ENCODE measurements at regions not wholly inside any gene's neighbourhood (a gene's known extent, or its start where the extent isn't known, plus 50 kb on each side); places are given as distances from the start of the nearest gene placed in this dataset.
"Not testable (repeated sequence)": the region's sequence is repeated elsewhere in the genome, so short reads cannot be mapped to it uniquely, and the experiment has no call there.

- no peak overlapping the region for H3K27ac Mint-ChIP-seq
- ATAC-seq (replicated peaks in 1 of 2) (no peak), DNase-seq (no peak)
- no peak overlapping the region for H3K4me3 Mint-ChIP-seq
- peaks cover 47% of the 10 kb centered on the region for H3K4me1 Mint-ChIP-seq (ENCODE audit: low read depth)
- peaks cover 5 to 11% of the 10 kb centered on the region in 2 donors for H3K9me3 Mint-ChIP-seq
- peaks cover 14% of the 10 kb centered on the region for H3K27me3 Mint-ChIP-seq (ENCODE audit: low read depth)
- peaks cover 11 to 12% of the 10 kb centered on the region in 2 donors for H3K36me3 Mint-ChIP-seq (ENCODE audit: insufficient read depth in 2 of 2)
These were observed 292.7 kb upstream of the PROK2 start for GRCh38 chr3:72077473-72078259.

- Mint-ChIP-seq H3K27me3 (ENCODE audit: low read depth) (peaks cover 14% of the 10 kb centered on the region), H3K36me3 (ENCODE audit: insufficient read depth in 2 of 2) (peaks cover 11 to 12% of the 10 kb centered on the region in 2 donors), H3K4me1 (ENCODE audit: low read depth) (peaks cover 38% of the 10 kb centered on the region), H3K9me3 (peaks cover 5 to 11% of the 10 kb centered on the region in 2 donors)
- not testable (repeated sequence) for DNase-seq; H3K4me3 Mint-ChIP-seq; ATAC-seq (replicated peaks in 1 of 2); H3K27ac Mint-ChIP-seq
These were observed 290.9 kb upstream of the PROK2 start for GRCh38 chr3:72075848-72076247.

- Mint-ChIP-seq H3K9me3 (peaks cover 5 to 10% of the 10 kb centered on the region in 2 donors), H3K4me3 (no peak overlapping the region), H3K36me3 (ENCODE audit: insufficient read depth in 2 of 2) (peaks cover 8 to 10% of the 10 kb centered on the region in 2 donors), H3K27me3 (ENCODE audit: low read depth) (peaks cover 19% of the 10 kb centered on the region), H3K4me1 (ENCODE audit: low read depth) (no peaks in the 10 kb centered on the region), H3K27ac (no peak overlapping the region)
- no peak for ATAC-seq (replicated peaks in 1 of 2)
- DNase-seq: no peak
These were observed 286.7 kb upstream of the PROK2 start for GRCh38 chr3:72071624-72072023.

DNA sequence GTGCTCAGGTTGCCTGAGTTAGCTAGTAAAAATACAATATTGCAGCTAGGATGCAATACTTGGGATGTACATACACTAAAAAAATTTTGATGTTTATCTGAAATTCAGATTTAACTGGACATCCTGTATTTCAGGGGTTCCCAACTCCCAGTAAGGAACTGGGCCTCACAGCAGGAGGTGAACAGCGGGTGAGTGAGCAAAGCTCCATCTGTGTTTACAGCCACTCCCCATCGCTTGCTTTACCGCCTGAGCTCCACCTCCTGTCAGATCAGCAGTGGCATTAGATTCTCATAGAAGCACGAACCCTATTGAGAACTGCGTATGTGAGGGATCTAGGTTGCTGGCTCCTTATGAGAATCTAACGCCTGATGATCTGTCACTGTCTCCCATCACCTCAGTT is 285.1 kb upstream of the PROK2 start:
- no peak overlapping the region for H3K4me3 Mint-ChIP-seq
- ATAC-seq (replicated peaks in 1 of 2): no peak

DNA sequence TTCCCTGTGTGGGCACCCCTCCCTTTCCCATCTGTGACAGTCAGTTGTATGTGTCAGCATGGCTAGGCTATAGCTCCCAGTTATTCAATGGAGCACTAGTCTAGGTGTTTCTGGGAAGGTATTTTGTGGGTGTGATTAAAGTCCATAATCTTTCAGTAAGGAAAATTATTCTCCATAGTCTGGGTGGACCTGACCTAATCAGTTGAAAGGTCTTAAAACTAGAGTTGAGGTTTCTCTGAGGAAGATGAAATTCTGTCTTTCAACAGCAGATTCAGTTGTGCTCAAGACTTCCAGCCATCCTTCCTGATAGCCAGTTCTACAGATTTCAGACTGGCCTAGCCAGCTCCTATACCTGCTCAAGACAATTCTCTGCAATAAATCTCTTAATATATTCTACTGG is 284.6 kb upstream of the PROK2 start:
- no peaks in the 10 kb centered on the region for H3K36me3 Mint-ChIP-seq (ENCODE audit: insufficient read depth in 2 of 2)
- peaks cover 6% of the 10 kb centered on the region for H3K4me1 Mint-ChIP-seq (ENCODE audit: low read depth)
- H3K9me3 Mint-ChIP-seq: no peaks in the 10 kb centered on the region
- peaks cover 26% of the 10 kb centered on the region for H3K27me3 Mint-ChIP-seq (ENCODE audit: low read depth)
- ATAC-seq (replicated peaks in 1 of 2): no peak
- no peak overlapping the region for H3K27ac Mint-ChIP-seq
- H3K4me3 Mint-ChIP-seq: no peak overlapping the region
- no peak for DNase-seq

More for the DNA sequence above, 285.1 kb upstream of the PROK2 start:
- Mint-ChIP-seq H3K27me3 (ENCODE audit: low read depth) (peaks cover 26% of the 10 kb centered on the region), H3K27ac (no peak overlapping the region), H3K9me3 (peaks cover 0 to under 1% of the 10 kb centered on the region in 2 donors), H3K4me1 (ENCODE audit: low read depth) (peaks cover 6% of the 10 kb centered on the region), H3K36me3 (ENCODE audit: insufficient read depth in 2 of 2) (peaks cover 1 to 2% of the 10 kb centered on the region in 2 donors)
- no peak for DNase-seq

DNA sequence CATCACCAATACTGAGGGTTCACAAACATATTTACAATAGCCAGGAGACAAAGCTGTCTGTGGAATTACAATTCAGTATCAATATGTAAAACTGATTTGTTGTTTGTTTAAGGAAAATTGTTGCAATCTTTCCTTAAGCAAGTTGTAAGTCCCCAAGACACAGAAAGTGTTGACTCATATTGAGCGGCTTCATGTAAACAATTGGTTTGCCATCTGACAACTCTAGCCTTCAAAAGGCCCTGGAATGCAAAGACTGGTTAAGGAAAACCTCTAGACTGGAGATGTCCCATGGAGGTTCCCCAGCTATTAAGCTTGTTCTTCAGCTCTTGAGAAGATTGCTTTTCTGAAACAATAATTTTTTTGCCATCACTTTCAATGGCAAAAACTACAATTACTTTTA is 283.7 kb upstream of the PROK2 start:
- Mint-ChIP-seq H3K4me3 (no peak overlapping the region), H3K4me1 (ENCODE audit: low read depth) (peaks cover 6% of the 10 kb centered on the region), H3K27me3 (ENCODE audit: low read depth) (peaks cover 26% of the 10 kb centered on the region), H3K9me3 (peaks cover 4 to 5% of the 10 kb centered on the region in 2 donors), H3K36me3 (ENCODE audit: insufficient read depth in 2 of 2) (peaks cover 0 to 4% of the 10 kb centered on the region in 2 donors), H3K27ac (no peak overlapping the region)
- DNase-seq (no peak), ATAC-seq (replicated peaks in 1 of 2) (no peak)

DNA sequence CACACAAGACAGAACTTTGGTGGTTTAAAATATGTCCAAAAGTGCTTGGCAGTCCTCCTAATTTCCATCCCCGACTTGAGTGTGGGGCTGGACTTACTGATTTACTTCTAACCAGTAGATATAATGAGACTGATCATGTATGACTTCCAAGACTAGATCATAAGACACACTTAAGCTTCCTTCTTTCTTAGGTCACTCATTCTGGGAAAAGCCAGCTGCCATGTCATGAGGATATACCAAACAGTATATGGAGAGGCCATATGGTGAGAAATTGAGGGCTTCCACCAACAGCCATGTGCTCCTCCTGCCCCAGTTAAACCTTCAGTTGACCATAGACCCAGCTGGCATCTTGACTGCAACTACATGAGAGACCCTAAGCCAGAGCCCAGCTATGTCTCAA is 282.8 kb upstream of the PROK2 start:
- Mint-ChIP-seq H3K27ac (no peak overlapping the region), H3K4me1 (ENCODE audit: low read depth) (peaks cover 6% of the 10 kb centered on the region), H3K4me3 (no peak overlapping the region), H3K27me3 (ENCODE audit: low read depth) (peaks cover 26% of the 10 kb centered on the region), H3K9me3 (peaks cover 4 to 5% of the 10 kb centered on the region in 2 donors), H3K36me3 (ENCODE audit: insufficient read depth in 2 of 2) (peaks cover 0 to 4% of the 10 kb centered on the region in 2 donors)
- no peak for DNase-seq
- ATAC-seq (replicated peaks in 1 of 2): no peak

GRCh38 chr3:72065872-72066641 is 281.1 kb upstream of the PROK2 start:
- no peak for ATAC-seq (replicated peaks in 1 of 2)
- Mint-ChIP-seq H3K4me1 (ENCODE audit: low read depth) (peaks cover 6% of the 10 kb centered on the region), H3K36me3 (ENCODE audit: insufficient read depth in 2 of 2) (peaks cover 2 to 6% of the 10 kb centered on the region in 2 donors), H3K27me3 (ENCODE audit: low read depth) (peaks cover 26% of the 10 kb centered on the region), H3K27ac (no peak overlapping the region), H3K4me3 (no peak overlapping the region), H3K9me3 (peaks cover 4 to 8% of the 10 kb centered on the region in 2 donors)
- DNase-seq: no peak

DNA sequence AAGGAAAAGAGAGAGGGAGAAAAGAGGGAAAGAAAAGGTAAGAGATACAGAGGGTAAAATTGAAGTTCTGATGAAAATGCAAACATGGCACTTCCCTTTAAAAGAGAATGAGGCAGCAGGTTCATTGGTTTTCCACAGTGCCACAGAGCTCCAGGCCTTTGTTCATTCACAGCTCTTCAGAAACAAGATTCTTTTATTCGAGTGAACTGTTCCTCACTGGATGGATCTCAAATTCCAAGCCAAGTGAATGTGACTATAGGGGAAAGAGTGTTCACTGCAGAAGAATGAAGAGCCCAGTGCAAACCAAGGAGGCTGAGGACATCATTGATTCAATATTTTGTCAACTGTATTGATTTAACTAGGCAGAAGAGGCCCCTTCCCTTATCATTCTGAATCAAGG is 280.3 kb upstream of the PROK2 start:
- ATAC-seq (replicated peaks in 1 of 2) (no peak), DNase-seq (no peak)
- H3K27ac Mint-ChIP-seq: no peak overlapping the region
- peaks cover 9% of the 10 kb centered on the region for H3K4me1 Mint-ChIP-seq (ENCODE audit: low read depth)
- H3K9me3 Mint-ChIP-seq: peaks cover 7 to 8% of the 10 kb centered on the region in 2 donors
- H3K27me3 Mint-ChIP-seq (ENCODE audit: low read depth): peaks cover 26% of the 10 kb centered on the region
- H3K4me3 Mint-ChIP-seq: no peak overlapping the region
- H3K36me3 Mint-ChIP-seq (ENCODE audit: insufficient read depth in 2 of 2): peaks cover 2 to 6% of the 10 kb centered on the region in 2 donors

- H3K27me3 Mint-ChIP-seq (ENCODE audit: low read depth): peaks cover 26% of the 10 kb centered on the region
- H3K27ac Mint-ChIP-seq; H3K4me3 Mint-ChIP-seq; ATAC-seq (replicated peaks in 1 of 2); DNase-seq; H3K9me3 Mint-ChIP-seq; H3K36me3 Mint-ChIP-seq (ENCODE audit: insufficient read depth in 2 of 2): not testable (repeated sequence)
- peaks cover 11% of the 10 kb centered on the region for H3K4me1 Mint-ChIP-seq (ENCODE audit: low read depth)
These were observed 279.8 kb upstream of the PROK2 start for GRCh38 chr3:72064727-72065126.

DNA sequence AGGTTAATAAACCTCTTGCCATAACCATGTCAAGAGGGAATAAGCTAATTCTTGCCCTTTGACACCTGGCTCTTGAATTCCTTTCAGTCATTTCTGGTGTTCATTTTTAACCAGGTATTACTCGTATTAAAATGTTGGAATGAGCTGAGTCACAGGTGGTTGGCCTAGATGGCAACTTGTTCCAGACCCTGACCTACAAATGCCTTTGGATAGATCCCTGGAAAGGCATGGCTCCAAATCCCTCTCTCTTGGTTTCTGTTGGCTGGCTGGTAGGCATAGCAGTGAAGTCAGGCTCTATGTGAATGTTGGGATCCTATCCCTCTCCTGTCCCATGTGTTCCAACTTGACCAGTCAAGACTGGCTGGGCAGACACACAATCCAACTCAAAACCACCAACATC is 277.1 kb upstream of the PROK2 start:
- Mint-ChIP-seq H3K4me1 (ENCODE audit: low read depth) (peaks cover 11% of the 10 kb centered on the region), H3K27me3 (ENCODE audit: low read depth) (peaks cover 11% of the 10 kb centered on the region), H3K36me3 (ENCODE audit: insufficient read depth in 2 of 2) (peaks cover 2 to 6% of the 10 kb centered on the region in 2 donors), H3K27ac (no peak overlapping the region), H3K4me3 (no peak overlapping the region), H3K9me3 (peaks cover 7 to 8% of the 10 kb centered on the region in 2 donors)
- no peak for DNase-seq
- no peak for ATAC-seq (replicated peaks in 1 of 2)

DNA sequence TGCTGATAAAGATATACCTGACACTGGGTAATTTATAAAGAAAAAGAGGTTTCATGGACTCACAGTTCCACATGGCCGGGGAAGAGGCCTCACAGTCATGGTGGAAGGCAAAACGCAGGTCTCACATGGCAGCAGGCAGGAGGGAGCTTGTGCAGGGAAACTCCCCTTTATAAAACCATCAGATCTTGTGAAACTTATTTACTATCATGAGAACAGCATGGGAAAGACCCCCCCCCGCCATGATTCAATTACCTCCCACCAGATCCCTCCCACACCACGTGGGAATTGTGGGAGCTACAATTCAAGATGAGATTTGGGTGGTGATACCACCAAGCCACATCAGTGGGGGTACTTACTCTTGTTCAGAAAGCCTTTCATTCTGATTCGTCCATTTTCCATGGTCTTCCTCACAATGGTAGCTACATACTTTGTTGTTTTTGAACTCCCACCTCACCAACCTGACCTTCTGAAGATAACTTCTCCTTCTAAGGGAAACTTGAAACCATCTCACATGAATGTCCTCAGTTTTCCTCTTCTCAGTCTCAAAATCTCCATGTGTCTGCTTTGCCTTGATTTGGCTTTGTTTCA is 275.6 kb upstream of the PROK2 start:
- peaks cover 7 to 8% of the 10 kb centered on the region in 2 donors for H3K9me3 Mint-ChIP-seq
- H3K4me1 Mint-ChIP-seq (ENCODE audit: low read depth): peaks cover 5% of the 10 kb centered on the region
- peak in 1 of 2 donors; percentile 62 for ATAC-seq (replicated peaks in 1 of 2)
- no peak overlapping the region for H3K27ac Mint-ChIP-seq
- no peak overlapping the region for H3K4me3 Mint-ChIP-seq
- H3K36me3 Mint-ChIP-seq (ENCODE audit: insufficient read depth in 2 of 2): peaks cover 2 to 6% of the 10 kb centered on the region in 2 donors
- H3K27me3 Mint-ChIP-seq (ENCODE audit: low read depth): no peaks in the 10 kb centered on the region
- peak in 1 of 2 donors; percentile 10 for DNase-seq

DNA sequence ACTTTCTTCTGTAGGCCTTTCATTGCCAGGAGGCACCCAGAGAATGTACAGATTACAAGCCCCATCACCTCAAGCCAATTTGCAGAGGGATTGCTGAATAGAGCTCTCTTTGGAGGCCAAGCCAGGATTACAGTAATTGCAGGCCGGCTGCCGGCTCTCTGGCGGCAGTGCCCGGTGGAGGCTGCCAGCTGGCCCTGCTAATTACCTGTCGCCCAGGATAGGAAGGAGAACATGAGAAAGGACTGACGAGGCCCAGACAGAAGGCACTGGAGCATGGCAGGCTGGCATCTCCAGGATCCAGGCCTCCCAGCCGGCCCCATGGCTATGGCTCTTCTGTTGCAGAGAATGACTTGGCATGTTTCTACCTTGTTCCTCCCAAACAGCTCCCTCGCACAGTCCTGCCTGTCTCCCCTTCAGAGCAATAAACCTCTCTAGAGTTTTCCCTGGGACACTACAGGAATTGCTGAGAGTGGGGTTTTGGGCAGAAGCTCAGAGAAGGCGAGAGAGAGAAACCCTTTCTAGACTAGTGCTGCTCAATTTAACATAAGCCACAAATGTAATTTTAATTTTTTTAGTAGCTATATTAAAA is 273.6 kb upstream of the PROK2 start:
- no peak overlapping the region for H3K27ac Mint-ChIP-seq
- H3K4me1 Mint-ChIP-seq (ENCODE audit: low read depth): peaks cover 5% of the 10 kb centered on the region
- H3K36me3 Mint-ChIP-seq (ENCODE audit: insufficient read depth in 2 of 2): peaks cover 2% of the 10 kb centered on the region in 2 donors
- ATAC-seq (replicated peaks in 1 of 2): no peak
- DNase-seq: no peak
- H3K4me3 Mint-ChIP-seq: no peak overlapping the region
- peaks cover 2 to 4% of the 10 kb centered on the region in 2 donors for H3K9me3 Mint-ChIP-seq
- no peaks in the 10 kb centered on the region for H3K27me3 Mint-ChIP-seq (ENCODE audit: low read depth)
